Mammary epithelial cell (primary cell): ENCODE measurements at regions not wholly inside any gene's neighbourhood (a gene's known extent, or its start where the extent isn't known, plus 50 kb on each side); places are given as distances from the start of the nearest gene placed in this dataset.

ENCODE experiments used
- EZH2 ChIP-seq: IDR thresholded peaks from 2 replicates; pipeline ENCODE4 v1.6.1; 2012; ENCODE audit warnings: low read length, inconsistent platforms, borderline replicate concordance
- TF ChIP-seq, protein P1 (sequence below), 2 donors: IDR thresholded peaks in 1 of 2; conservative IDR thresholded peaks in 1 of 2; 2 replicates each; pipeline ENCODE4 v1.5.1; 2011 to 2012; ENCODE audit warnings: inconsistent platforms in 2 of 2, low read length in 2 of 2, mild to moderate bottlenecking in 2 of 2, control low read depth in 1 of 2, low read depth in 1 of 2; ENCODE audit not compliant: insufficient read depth in 1 of 2; ENCODE audit errors: extremely low read depth in 1 of 2

DNA sequence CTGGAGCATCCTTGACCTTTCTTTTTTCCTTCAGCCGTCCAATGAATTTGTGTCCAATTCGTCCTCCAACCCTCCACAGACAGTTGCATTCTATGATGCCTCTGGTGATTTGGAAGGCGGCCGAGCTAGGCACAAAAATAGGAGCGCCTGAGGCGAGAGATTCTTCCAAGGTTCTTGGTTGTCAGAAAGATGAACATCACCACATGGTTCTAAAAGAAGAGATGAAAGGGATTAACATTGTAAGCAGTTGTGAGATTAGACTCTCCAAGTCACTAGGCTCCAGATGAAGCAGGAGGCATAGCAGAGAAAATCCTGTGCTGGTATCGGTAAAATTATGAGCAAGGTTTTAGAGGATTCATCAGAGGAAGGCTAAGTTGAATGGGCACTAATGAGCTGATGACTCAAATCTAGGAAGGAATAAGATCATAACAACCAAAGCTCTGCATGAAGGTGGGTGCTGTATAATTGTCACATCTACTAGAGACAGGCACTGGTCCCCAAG, 75.4 kb upstream of the MAP4K3 start:
- no peak for TF ChIP-seq EZH2
- TF ChIP-seq, protein P1, sequence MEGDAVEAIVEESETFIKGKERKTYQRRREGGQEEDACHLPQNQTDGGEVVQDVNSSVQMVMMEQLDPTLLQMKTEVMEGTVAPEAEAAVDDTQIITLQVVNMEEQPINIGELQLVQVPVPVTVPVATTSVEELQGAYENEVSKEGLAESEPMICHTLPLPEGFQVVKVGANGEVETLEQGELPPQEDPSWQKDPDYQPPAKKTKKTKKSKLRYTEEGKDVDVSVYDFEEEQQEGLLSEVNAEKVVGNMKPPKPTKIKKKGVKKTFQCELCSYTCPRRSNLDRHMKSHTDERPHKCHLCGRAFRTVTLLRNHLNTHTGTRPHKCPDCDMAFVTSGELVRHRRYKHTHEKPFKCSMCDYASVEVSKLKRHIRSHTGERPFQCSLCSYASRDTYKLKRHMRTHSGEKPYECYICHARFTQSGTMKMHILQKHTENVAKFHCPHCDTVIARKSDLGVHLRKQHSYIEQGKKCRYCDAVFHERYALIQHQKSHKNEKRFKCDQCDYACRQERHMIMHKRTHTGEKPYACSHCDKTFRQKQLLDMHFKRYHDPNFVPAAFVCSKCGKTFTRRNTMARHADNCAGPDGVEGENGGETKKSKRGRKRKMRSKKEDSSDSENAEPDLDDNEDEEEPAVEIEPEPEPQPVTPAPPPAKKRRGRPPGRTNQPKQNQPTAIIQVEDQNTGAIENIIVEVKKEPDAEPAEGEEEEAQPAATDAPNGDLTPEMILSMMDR (conservative IDR thresholded peaks at IDR 0.05 in 1 of 2, IDR thresholded peaks at IDR 0.05 in 1 of 2; ENCODE audit: extremely low read depth in 1 of 2, insufficient read depth in 1 of 2, low read depth in 1 of 2, low read length in 2 of 2): no peak
